ENCODE measurements at regions not wholly inside any gene's neighbourhood (a gene's known extent, or its start where the extent isn't known, plus 50 kb on each side); places are given as distances from the start of the nearest gene placed in this dataset.
A peak's percentile ranks its signal among the peaks of the same experiment; 100 is the strongest.

DNA sequence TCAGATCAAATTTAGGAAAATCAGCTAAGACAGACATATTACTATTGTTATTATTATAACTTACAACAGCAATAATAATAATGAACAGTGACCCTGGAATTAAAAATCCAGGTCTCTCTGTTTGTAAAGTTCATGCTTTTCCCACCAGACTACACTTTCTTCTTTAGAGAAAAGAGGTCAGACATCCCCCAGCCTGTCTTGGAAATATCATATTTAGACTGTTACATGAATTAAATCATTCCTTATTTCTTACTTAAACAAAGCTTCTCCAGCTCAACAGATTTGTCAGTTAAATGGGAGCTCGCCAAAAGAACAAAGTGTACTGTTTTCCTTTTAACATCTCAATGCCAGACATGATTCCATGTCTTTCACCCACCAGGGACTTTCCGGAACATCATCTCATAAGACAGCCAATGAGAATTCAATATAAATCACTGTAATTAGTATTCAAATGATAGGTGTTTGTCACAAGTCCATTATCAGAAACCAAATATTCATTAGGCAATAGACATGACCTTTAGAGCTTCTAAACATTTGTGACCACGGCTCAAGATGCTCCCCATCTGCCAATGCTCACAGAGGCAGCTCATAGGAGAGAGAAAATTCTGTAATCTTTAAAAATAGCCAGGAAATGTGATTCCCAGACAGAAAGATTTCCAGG, 351.9 kb downstream of the ENC1 start:
- Histone ChIP-seq H3K4me1 (ENCODE audit: insufficient read depth, low read length) (peaks cover 14% of the 10 kb centered on the region), H3K9me3 (ENCODE audit: low read length) (no peaks in the 10 kb centered on the region), H3K27ac (ENCODE audit: low read depth, low read length) (no peak overlapping the region), H3K4me3 (ENCODE audit: low read depth in 1 of 2, low read length in 2 of 2) (no peak overlapping the region), H3K27me3 (ENCODE audit: control insufficient read depth in 1 of 2, insufficient read depth in 2 of 2, low read length in 2 of 2) (no peaks in the 10 kb centered on the region), H3K36me3 (ENCODE audit: insufficient read depth, low read length) (no peaks in the 10 kb centered on the region), H3K9ac (ENCODE audit: low read length) (no peak overlapping the region)

GRCh38 chr5:74288038-74288437, 352.5 kb downstream of the ENC1 start:
- Histone ChIP-seq H3K36me3 (ENCODE audit: insufficient read depth, low read length) (no peaks in the 10 kb centered on the region), H3K27ac (ENCODE audit: low read depth, low read length) (no peak overlapping the region), H3K9me3 (ENCODE audit: low read length) (no peaks in the 10 kb centered on the region), H3K4me1 (ENCODE audit: insufficient read depth, low read length) (peaks cover 9% of the 10 kb centered on the region), H3K27me3 (ENCODE audit: control insufficient read depth in 1 of 2, insufficient read depth in 2 of 2, low read length in 2 of 2) (no peaks in the 10 kb centered on the region), H3K4me3 (ENCODE audit: low read depth in 1 of 2, low read length in 2 of 2) (no peak overlapping the region), H3K9ac (ENCODE audit: low read length) (no peak overlapping the region)

GRCh38 chr5:74286734-74287695, 353.5 kb downstream of the ENC1 start:
- Histone ChIP-seq H3K9ac (ENCODE audit: low read length) (no peak overlapping the region), H3K36me3 (ENCODE audit: insufficient read depth, low read length) (no peaks in the 10 kb centered on the region), H3K4me3 (ENCODE audit: low read depth in 1 of 2, low read length in 2 of 2) (no peak overlapping the region), H3K9me3 (ENCODE audit: low read length) (no peaks in the 10 kb centered on the region), H3K4me1 (ENCODE audit: insufficient read depth, low read length) (no peaks in the 10 kb centered on the region), H3K27me3 (ENCODE audit: control insufficient read depth in 1 of 2, insufficient read depth in 2 of 2, low read length in 2 of 2) (no peaks in the 10 kb centered on the region), H3K27ac (ENCODE audit: low read depth, low read length) (no peak overlapping the region)

GRCh38 chr5:74285675-74286280, 354.8 kb downstream of the ENC1 start:
- no peaks in the 10 kb centered on the region for H3K9me3 ChIP-seq (ENCODE audit: low read length)
- no peak overlapping the region for H3K27ac ChIP-seq (ENCODE audit: low read depth, low read length)
- no peaks in the 10 kb centered on the region for H3K27me3 ChIP-seq (ENCODE audit: control insufficient read depth in 1 of 2, insufficient read depth in 2 of 2, low read length in 2 of 2)
- no peak overlapping the region for H3K4me3 ChIP-seq (ENCODE audit: low read depth in 1 of 2, low read length in 2 of 2)
- no peak overlapping the region for H3K9ac ChIP-seq (ENCODE audit: low read length)
- H3K4me1 ChIP-seq (ENCODE audit: insufficient read depth, low read length), result no peaks in the 10 kb centered on the region
- no peaks in the 10 kb centered on the region for H3K36me3 ChIP-seq (ENCODE audit: insufficient read depth, low read length)

DNA sequence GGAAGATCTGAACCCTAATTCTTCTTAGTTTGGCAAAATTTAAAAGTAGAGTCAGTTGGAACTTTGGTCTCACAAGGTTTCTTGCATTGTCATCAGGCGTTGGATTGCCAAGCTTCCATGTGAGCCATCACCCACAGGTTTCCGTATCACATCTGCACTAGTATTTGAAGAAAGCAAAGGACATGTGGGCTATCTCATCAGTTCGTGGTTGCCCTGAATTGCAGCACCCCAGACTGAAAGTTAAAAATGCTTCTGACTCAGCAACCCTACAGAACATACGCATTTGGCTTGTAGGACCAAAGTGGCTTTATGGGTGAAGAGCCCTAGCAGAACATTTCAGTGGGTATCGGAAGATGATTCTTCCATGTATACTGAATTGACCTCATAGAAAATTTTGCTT, 358.0 kb downstream of the ENC1 start:
- Histone ChIP-seq H3K9me3 (ENCODE audit: low read length) (no peaks in the 10 kb centered on the region), H3K36me3 (ENCODE audit: insufficient read depth, low read length) (no peaks in the 10 kb centered on the region), H3K4me1 (ENCODE audit: insufficient read depth, low read length) (no peaks in the 10 kb centered on the region), H3K9ac (ENCODE audit: low read length) (no peak overlapping the region), H3K4me3 (ENCODE audit: low read depth in 1 of 2, low read length in 2 of 2) (no peak overlapping the region), H3K27me3 (ENCODE audit: control insufficient read depth in 1 of 2, insufficient read depth in 2 of 2, low read length in 2 of 2) (no peaks in the 10 kb centered on the region), H3K27ac (ENCODE audit: low read depth, low read length) (no peak overlapping the region)

GRCh38 chr5:74281166-74281565, 359.4 kb downstream of the ENC1 start:
- no peaks in the 10 kb centered on the region for H3K36me3 ChIP-seq (ENCODE audit: insufficient read depth, low read length)
- no peaks in the 10 kb centered on the region for H3K4me1 ChIP-seq (ENCODE audit: insufficient read depth, low read length)
- no peak overlapping the region for H3K9ac ChIP-seq (ENCODE audit: low read length)
- H3K27me3 ChIP-seq (ENCODE audit: control insufficient read depth in 1 of 2, insufficient read depth in 2 of 2, low read length in 2 of 2), result no peaks in the 10 kb centered on the region
- no peak overlapping the region for H3K27ac ChIP-seq (ENCODE audit: low read depth, low read length)
- H3K4me3 ChIP-seq (ENCODE audit: low read depth in 1 of 2, low read length in 2 of 2), result no peak overlapping the region
- H3K9me3 ChIP-seq (ENCODE audit: low read length), result no peaks in the 10 kb centered on the region

- Histone ChIP-seq H3K36me3 (ENCODE audit: insufficient read depth, low read length) (no peaks in the 10 kb centered on the region), H3K4me1 (ENCODE audit: insufficient read depth, low read length) (no peaks in the 10 kb centered on the region), H3K4me3 (ENCODE audit: low read depth in 1 of 2, low read length in 2 of 2) (no peak overlapping the region), H3K9ac (ENCODE audit: low read length) (no peak overlapping the region), H3K9me3 (ENCODE audit: low read length) (no peaks in the 10 kb centered on the region), H3K27me3 (ENCODE audit: control insufficient read depth in 1 of 2, insufficient read depth in 2 of 2, low read length in 2 of 2) (no peaks in the 10 kb centered on the region), H3K27ac (ENCODE audit: low read depth, low read length) (no peak overlapping the region)
Measured at GRCh38 chr5:74280306-74280705, 360.2 kb downstream of the ENC1 start.

GRCh38 chr5:74279244-74279643, 361.3 kb downstream of the ENC1 start:
- H3K9me3 ChIP-seq (ENCODE audit: low read length), result no peaks in the 10 kb centered on the region
- H3K36me3 ChIP-seq (ENCODE audit: insufficient read depth, low read length), result no peaks in the 10 kb centered on the region
- peaks cover 7% of the 10 kb centered on the region for H3K4me1 ChIP-seq (ENCODE audit: insufficient read depth, low read length)
- no peak overlapping the region for H3K9ac ChIP-seq (ENCODE audit: low read length)
- no peak overlapping the region for H3K4me3 ChIP-seq (ENCODE audit: low read depth in 1 of 2, low read length in 2 of 2)
- H3K27me3 ChIP-seq (ENCODE audit: control insufficient read depth in 1 of 2, insufficient read depth in 2 of 2, low read length in 2 of 2), result no peaks in the 10 kb centered on the region
- H3K27ac ChIP-seq (ENCODE audit: low read depth, low read length), result no peak overlapping the region

DNA sequence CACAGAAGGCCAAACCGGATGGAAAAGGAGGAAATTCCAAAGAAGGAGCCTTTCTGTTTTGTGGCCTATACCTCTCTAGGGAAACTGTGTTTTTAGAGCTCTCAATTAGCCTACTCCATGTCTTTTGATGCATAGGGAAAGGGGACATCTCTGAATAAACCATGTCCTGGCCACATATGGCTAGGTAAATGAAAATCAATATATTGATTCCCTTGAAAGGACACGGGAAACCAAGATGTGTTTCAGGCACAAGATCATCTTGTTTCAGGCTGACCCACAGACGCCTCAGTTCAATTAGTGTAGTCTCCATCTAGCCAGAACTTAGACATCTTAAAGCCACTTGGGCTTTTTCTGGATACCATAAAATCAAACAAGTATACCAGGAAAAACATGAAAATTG, 363.1 kb downstream of the ENC1 start:
- no peak overlapping the region for H3K9ac ChIP-seq (ENCODE audit: low read length)
- no peaks in the 10 kb centered on the region for H3K9me3 ChIP-seq (ENCODE audit: low read length)
- peaks cover 12% of the 10 kb centered on the region for H3K4me1 ChIP-seq (ENCODE audit: insufficient read depth, low read length)
- H3K27me3 ChIP-seq (ENCODE audit: control insufficient read depth in 1 of 2, insufficient read depth in 2 of 2, low read length in 2 of 2), result no peaks in the 10 kb centered on the region
- H3K27ac ChIP-seq (ENCODE audit: low read depth, low read length), result no peak overlapping the region
- no peak overlapping the region for H3K4me3 ChIP-seq (ENCODE audit: low read depth in 1 of 2, low read length in 2 of 2)
- no peaks in the 10 kb centered on the region for H3K36me3 ChIP-seq (ENCODE audit: insufficient read depth, low read length)

GRCh38 chr5:74275171-74275992, 365.1 kb downstream of the ENC1 start:
- Histone ChIP-seq H3K36me3 (ENCODE audit: insufficient read depth, low read length) (no peaks in the 10 kb centered on the region), H3K4me1 (ENCODE audit: insufficient read depth, low read length) (peaks cover 13% of the 10 kb centered on the region), H3K9me3 (ENCODE audit: low read length) (no peaks in the 10 kb centered on the region), H3K4me3 (ENCODE audit: low read depth in 1 of 2, low read length in 2 of 2) (no peak overlapping the region), H3K27me3 (ENCODE audit: control insufficient read depth in 1 of 2, insufficient read depth in 2 of 2, low read length in 2 of 2) (no peaks in the 10 kb centered on the region), H3K27ac (ENCODE audit: low read depth, low read length) (peak overlapping the region; percentile 4), H3K9ac (ENCODE audit: low read length) (no peak overlapping the region)

DNA sequence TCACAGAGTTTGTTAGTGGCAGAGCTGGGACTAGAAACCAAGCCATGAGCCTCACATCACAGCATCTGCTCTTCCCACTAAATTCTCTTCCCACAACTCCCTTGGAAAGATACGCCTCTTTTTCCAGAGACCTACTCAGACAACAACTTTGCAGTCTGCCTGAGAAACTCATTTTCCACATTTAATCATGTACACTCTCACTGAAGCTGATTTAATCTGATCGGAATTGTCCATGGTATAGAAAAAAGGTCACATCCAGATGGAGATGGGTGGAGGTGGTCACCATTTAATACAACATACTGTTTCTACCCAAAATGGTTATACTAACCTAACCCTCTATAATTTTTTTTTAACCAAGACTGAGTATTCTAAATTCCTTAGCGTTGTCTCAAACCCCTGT, 366.2 kb downstream of the ENC1 start:
- H3K4me1 ChIP-seq (ENCODE audit: insufficient read depth, low read length), result peaks cover 13% of the 10 kb centered on the region
- H3K4me3 ChIP-seq (ENCODE audit: low read depth in 1 of 2, low read length in 2 of 2), result no peak overlapping the region
- no peak overlapping the region for H3K27ac ChIP-seq (ENCODE audit: low read depth, low read length)
- H3K27me3 ChIP-seq (ENCODE audit: control insufficient read depth in 1 of 2, insufficient read depth in 2 of 2, low read length in 2 of 2), result no peaks in the 10 kb centered on the region
- H3K36me3 ChIP-seq (ENCODE audit: insufficient read depth, low read length), result no peaks in the 10 kb centered on the region
- H3K9ac ChIP-seq (ENCODE audit: low read length), result no peak overlapping the region
- no peaks in the 10 kb centered on the region for H3K9me3 ChIP-seq (ENCODE audit: low read length)
